Stomach (tissue), 4 donors: ENCODE measurements at regions not wholly inside any gene's neighbourhood (a gene's known extent, or its start where the extent isn't known, plus 50 kb on each side); places are given as distances from the start of the nearest gene placed in this dataset.

Experiments used
- CTCF ChIP-seq, 7 experiments: fragments of 450-650 bp in 4 of 7; fragments of 200-600 bp in 3 of 7; sonication (generic) in 3 of 7; IDR thresholded peaks; one replicate each; pipeline ENCODE4 v1.5.1; 2016 to 2019; ENCODE audit warnings: antibody characterized with exemption in 7 of 7, control low read depth in 2 of 7, mild to moderate bottlenecking in 1 of 7
- EP300 ChIP-seq: sonication (generic); formaldehyde crosslinking; IDR thresholded peaks from one replicate; pipeline ENCODE4 v1.6.1; 2017; ENCODE audit warnings: antibody characterized with exemption
- POLR2A ChIP-seq, 4 donors: fragments of 450-650 bp; IDR thresholded peaks; one replicate each; pipeline ENCODE4 v1.6.1; 2016; ENCODE audit warnings: antibody characterized with exemption in 4 of 4, control low read depth in 2 of 4, mild to moderate bottlenecking in 1 of 4, moderate library complexity in 1 of 4
- POLR2AphosphoS5 ChIP-seq, 3 donors: sonication (generic); formaldehyde crosslinking; IDR thresholded peaks; one replicate each; pipeline ENCODE4 v1.6.1; 2016; ENCODE audit warnings: antibody characterized with exemption in 3 of 3

- TF ChIP-seq POLR2AphosphoS5 (IDR thresholded peaks at IDR 0.05) (no peak), POLR2A (IDR thresholded peaks at IDR 0.05) (no peak), CTCF (IDR thresholded peaks at IDR 0.05) (no peak), EP300 (no peak)
Measured at GRCh38 chr13:47800593-47800992, 200.5 kb downstream of the SUCLA2 start.
